ENCODE measurements at regions not wholly inside any gene's neighbourhood (a gene's known extent, or its start where the extent isn't known, plus 50 kb on each side); places are given as distances from the start of the nearest gene placed in this dataset.

DNA sequence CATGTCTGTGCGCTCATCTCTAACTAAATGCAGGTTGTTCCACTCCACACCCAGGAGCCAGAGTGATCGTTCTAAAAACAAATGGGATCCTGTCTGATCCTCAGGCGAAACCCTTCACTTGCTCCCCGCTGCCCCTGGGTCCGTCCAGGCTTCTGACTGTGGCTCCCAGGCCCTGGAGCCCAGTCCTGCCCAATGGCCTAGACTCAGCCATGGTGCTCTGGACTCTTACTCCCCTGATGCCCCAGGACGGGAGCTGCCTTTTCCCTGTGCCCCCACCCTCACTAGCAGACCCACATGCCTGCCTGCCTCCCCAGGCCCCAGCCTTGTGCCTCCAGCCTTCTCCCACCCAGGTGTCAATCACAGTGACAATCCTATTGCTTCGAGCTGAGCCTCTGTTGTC is 256.7 kb downstream of the BMP7 start:
- no peaks in the 10 kb centered on the region for H3K27me3 ChIP-seq
- H3K4me1 ChIP-seq: no peaks in the 10 kb centered on the region
- intact Hi-C loops (cut with DNase I): no loop called here
- DNase-seq (ENCODE audit: low spot score in 2 of 2): no peak
- H3K4me3 ChIP-seq: no peak overlapping the region
- TF ChIP-seq, protein P1, sequence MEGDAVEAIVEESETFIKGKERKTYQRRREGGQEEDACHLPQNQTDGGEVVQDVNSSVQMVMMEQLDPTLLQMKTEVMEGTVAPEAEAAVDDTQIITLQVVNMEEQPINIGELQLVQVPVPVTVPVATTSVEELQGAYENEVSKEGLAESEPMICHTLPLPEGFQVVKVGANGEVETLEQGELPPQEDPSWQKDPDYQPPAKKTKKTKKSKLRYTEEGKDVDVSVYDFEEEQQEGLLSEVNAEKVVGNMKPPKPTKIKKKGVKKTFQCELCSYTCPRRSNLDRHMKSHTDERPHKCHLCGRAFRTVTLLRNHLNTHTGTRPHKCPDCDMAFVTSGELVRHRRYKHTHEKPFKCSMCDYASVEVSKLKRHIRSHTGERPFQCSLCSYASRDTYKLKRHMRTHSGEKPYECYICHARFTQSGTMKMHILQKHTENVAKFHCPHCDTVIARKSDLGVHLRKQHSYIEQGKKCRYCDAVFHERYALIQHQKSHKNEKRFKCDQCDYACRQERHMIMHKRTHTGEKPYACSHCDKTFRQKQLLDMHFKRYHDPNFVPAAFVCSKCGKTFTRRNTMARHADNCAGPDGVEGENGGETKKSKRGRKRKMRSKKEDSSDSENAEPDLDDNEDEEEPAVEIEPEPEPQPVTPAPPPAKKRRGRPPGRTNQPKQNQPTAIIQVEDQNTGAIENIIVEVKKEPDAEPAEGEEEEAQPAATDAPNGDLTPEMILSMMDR (IDR thresholded peaks at IDR 0.05): no peak
- H3K36me3 ChIP-seq: no peaks in the 10 kb centered on the region
- H3K27ac ChIP-seq: no peak overlapping the region
- no peaks in the 10 kb centered on the region for H3K9me3 ChIP-seq

DNA sequence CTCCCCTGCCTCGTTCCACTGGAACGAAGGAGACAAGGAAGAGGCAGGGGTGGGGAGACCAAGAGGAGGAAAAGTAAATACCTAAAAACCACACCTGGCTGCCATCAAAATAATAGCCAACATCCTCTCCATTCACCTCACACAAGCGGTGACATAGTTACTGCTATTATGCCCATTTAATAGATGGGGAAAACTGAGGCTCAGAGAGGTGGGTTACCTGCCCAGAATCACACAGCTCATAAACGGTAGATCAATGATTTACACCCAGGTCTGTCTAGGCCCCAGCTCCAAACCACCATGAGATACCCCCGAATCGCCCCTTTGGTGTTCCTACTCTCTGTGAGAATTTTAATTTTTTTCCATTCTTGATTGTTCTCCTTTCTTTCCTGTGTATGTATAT is 253.8 kb downstream of the BMP7 start:
- H3K27me3 ChIP-seq: no peaks in the 10 kb centered on the region
- no peaks in the 10 kb centered on the region for H3K4me1 ChIP-seq
- H3K9me3 ChIP-seq: no peaks in the 10 kb centered on the region
- H3K36me3 ChIP-seq: no peaks in the 10 kb centered on the region
- DNase-seq (ENCODE audit: low spot score in 2 of 2): no peak
- intact Hi-C loops (cut with DNase I): no loop called here
- H3K4me3 ChIP-seq: no peak overlapping the region
- TF ChIP-seq, protein P1 (IDR thresholded peaks at IDR 0.05): no peak
- no peak overlapping the region for H3K27ac ChIP-seq

DNA sequence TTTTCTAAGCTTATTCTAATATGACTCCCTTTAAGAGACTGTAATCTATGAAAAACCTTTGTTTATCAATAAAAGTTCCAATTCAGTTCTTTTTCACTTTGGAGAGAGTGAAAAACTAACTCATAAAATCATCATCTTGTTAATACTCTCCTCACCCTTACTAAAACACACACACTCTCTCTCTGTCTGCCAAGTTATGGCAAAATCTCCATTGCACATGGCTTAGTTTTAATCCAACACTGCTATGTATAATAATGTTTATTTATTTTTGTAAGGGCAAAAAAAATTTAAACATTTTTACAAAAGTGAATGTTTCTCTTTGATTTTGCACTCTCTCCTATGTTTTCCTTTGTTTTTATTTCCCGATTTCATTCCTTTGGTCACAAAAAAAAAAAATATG is 253.2 kb downstream of the BMP7 start:
- Histone ChIP-seq H3K36me3 (no peaks in the 10 kb centered on the region), H3K27ac (no peak overlapping the region), H3K4me3 (no peak overlapping the region), H3K4me1 (no peaks in the 10 kb centered on the region), H3K27me3 (no peaks in the 10 kb centered on the region), H3K9me3 (no peaks in the 10 kb centered on the region)
- TF ChIP-seq, protein P1 (IDR thresholded peaks at IDR 0.05): no peak
- intact Hi-C loops (cut with DNase I): no loop called here
- DNase-seq (ENCODE audit: low spot score in 2 of 2): no peak

DNA sequence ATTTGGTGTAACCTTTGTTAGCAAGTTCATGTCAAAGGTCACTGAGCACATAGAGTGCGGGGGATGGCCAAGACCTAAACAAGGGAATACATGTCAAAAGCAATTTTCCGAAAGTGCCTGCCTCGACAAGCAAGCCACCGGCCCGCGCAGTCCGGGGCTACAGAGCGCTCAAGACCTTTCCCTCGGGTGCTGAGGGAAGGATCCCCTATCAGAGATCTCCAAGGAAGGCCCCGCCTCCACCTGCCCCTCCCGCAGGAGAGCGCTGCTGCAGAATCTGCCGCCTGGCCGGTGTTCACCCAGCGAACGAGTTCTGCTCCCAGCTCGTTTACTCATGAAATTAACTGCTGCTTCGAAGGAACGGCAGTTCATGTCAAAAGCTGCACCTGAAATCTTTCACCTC is 252.7 kb downstream of the BMP7 start:
- intact Hi-C loops (cut with DNase I): no loop called here
- Histone ChIP-seq H3K27ac (no peak overlapping the region), H3K4me1 (no peaks in the 10 kb centered on the region), H3K36me3 (no peaks in the 10 kb centered on the region), H3K9me3 (no peaks in the 10 kb centered on the region), H3K4me3 (no peak overlapping the region), H3K27me3 (no peaks in the 10 kb centered on the region)
- no peak for DNase-seq (ENCODE audit: low spot score in 2 of 2)
- TF ChIP-seq, protein P1 (IDR thresholded peaks at IDR 0.05): no peak

DNA sequence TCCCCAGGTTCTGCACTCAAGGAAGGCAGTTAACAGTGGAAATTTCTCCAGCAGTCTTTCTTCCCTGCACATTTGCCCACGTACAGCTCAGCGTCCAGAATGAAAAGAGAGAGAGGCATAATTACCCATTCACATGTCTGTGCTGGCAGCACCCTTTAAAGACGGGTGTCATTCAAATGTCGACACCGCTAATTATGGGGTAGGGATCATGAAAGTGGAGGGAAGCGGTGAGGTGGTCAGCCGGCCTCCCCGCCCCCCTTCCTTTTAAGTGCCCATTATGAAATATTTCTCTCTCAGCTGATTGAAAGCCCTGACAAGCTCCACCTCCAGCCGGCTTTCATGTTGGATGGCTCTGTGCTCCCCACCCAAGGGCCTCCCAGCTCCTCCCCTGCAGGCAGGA is 246.1 kb downstream of the BMP7 start:
- Histone ChIP-seq H3K9me3 (no peaks in the 10 kb centered on the region), H3K27ac (no peak overlapping the region), H3K27me3 (no peaks in the 10 kb centered on the region), H3K4me1 (no peaks in the 10 kb centered on the region), H3K4me3 (no peak overlapping the region), H3K36me3 (no peaks in the 10 kb centered on the region)
- DNase-seq (ENCODE audit: low spot score in 2 of 2): no peak
- TF ChIP-seq, protein P1 (IDR thresholded peaks at IDR 0.05): no peak
- intact Hi-C loops (cut with DNase I): no loop called here

DNA sequence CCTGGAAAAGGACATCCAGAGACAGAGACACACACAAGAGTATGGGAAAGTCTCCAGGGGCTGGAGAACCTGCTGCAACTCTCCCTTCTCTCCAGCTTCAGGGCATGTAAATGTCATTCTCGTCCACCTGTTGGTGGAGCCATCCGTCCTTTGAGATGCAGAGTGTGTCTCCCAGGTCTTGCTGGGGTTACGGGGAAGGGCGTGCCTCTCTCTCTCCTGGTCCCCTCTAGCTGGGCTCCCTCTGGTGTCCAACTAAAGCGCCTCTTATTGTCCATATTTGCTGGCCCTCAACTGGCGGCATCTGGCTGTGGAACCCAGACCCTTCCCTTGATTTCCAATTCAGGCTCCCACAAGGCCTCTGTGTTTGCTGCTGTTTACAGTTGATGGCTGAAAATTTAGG is 244.1 kb downstream of the BMP7 start:
- Histone ChIP-seq H3K4me1 (no peaks in the 10 kb centered on the region), H3K27ac (no peak overlapping the region), H3K4me3 (no peak overlapping the region), H3K9me3 (no peaks in the 10 kb centered on the region), H3K27me3 (no peaks in the 10 kb centered on the region), H3K36me3 (no peaks in the 10 kb centered on the region)
- no peak for DNase-seq (ENCODE audit: low spot score in 2 of 2)
- TF ChIP-seq, protein P1 (IDR thresholded peaks at IDR 0.05): no peak
- intact Hi-C loops (cut with DNase I): no loop called here

All from ascending aorta (tissue), 2 donors.